ENCODE measurements at regions not wholly inside any gene's neighbourhood (a gene's known extent, or its start where the extent isn't known, plus 50 kb on each side); places are given as distances from the start of the nearest gene placed in this dataset.

- no peaks in the 10 kb centered on the region for H3K79me2 ChIP-seq (ENCODE audit: control insufficient read depth, insufficient read depth, low read length, poor library complexity)
Measured at GRCh38 chr5:84816746-84817547, 432.3 kb upstream of the EDIL3 start.

DNA sequence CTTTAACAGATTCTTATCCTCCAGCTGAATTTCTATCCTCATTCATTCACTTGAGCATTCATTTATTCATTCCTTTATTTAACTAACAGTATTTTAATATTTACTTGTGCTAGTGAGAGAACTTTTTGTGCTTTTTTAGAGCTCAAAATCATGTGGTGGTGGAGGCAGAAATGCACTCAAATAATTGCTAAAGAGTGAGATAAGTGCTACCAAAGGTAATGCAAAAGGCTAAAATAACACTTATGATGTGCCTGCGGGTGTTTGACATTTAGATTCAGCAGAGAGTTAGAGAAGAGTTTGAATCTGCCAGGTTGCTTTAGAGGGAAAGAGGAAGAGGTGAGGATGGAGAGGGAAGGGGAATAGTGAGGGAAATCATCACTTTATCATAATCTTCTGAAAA, 431.5 kb upstream of the EDIL3 start:
- Histone ChIP-seq H3K4me1 (ENCODE audit: control insufficient read depth in 1 of 2, insufficient read depth in 2 of 2, low read length in 2 of 2) (no peaks in the 10 kb centered on the region), H3K79me2 (ENCODE audit: control insufficient read depth, insufficient read depth, low read length, poor library complexity) (no peaks in the 10 kb centered on the region), H3K18ac (ENCODE audit: low read length) (no peak overlapping the region), H2AFZ (ENCODE audit: insufficient read depth, low read length, poor library complexity) (no peak overlapping the region), H4K8ac (ENCODE audit: low read depth, low read length) (no peak overlapping the region), H3K9me3 (ENCODE audit: insufficient read depth, low read depth, low read length) (no peaks in the 10 kb centered on the region), H2BK5ac (ENCODE audit: low read depth, low read length, poor library complexity) (no peak overlapping the region), H3K4ac (ENCODE audit: low read depth, low read length) (no peak overlapping the region), H3K36me3 (ENCODE audit: control insufficient read depth in 1 of 2, insufficient read depth in 2 of 2, low read length in 2 of 2) (no peaks in the 10 kb centered on the region), H3K23ac (ENCODE audit: low read length) (no peak overlapping the region), H4K12ac (ENCODE audit: low read depth, low read length) (no peak overlapping the region), H2AK5ac (ENCODE audit: low read length) (no peak overlapping the region), H3K9ac (ENCODE audit: low read length) (no peak overlapping the region), H2BK12ac (ENCODE audit: low read length) (no peak overlapping the region), H3K27me3 (ENCODE audit: insufficient read depth, low read length) (no peaks in the 10 kb centered on the region), H2BK120ac (ENCODE audit: insufficient read depth, low read length, poor library complexity) (no peak overlapping the region), H3K4me3 (ENCODE audit: low read depth, low read length) (no peak overlapping the region), H3K14ac (ENCODE audit: low read length) (no peak overlapping the region), H3K4me2 (ENCODE audit: low read length) (no peak overlapping the region), H4K91ac (ENCODE audit: low read depth, low read length) (no peak overlapping the region), H3K79me1 (ENCODE audit: low read length) (no peaks in the 10 kb centered on the region), H3K27ac (ENCODE audit: low read depth, low read length) (no peak overlapping the region)
- no CpG with 5 or more reads among the region's 1 CpG for WGBS (ENCODE audit: extremely low coverage, insufficient coverage, insufficient read length)
- no peak for DNase-seq

More at GRCh38 chr5:84816746-84817547, 432.3 kb upstream of the EDIL3 start:
- Histone ChIP-seq H2AK5ac (ENCODE audit: low read length) (no peak overlapping the region), H3K9me3 (ENCODE audit: insufficient read depth, low read depth, low read length) (no peaks in the 10 kb centered on the region), H2AFZ (ENCODE audit: insufficient read depth, low read length, poor library complexity) (no peak overlapping the region), H3K4me3 (ENCODE audit: low read depth, low read length) (no peak overlapping the region), H3K18ac (ENCODE audit: low read length) (no peak overlapping the region), H3K14ac (ENCODE audit: low read length) (no peak overlapping the region), H4K8ac (ENCODE audit: low read depth, low read length) (no peak overlapping the region), H3K4me1 (ENCODE audit: control insufficient read depth in 1 of 2, insufficient read depth in 2 of 2, low read length in 2 of 2) (no peaks in the 10 kb centered on the region), H3K9ac (ENCODE audit: low read length) (no peak overlapping the region), H2BK12ac (ENCODE audit: low read length) (no peak overlapping the region), H3K27me3 (ENCODE audit: insufficient read depth, low read length) (no peaks in the 10 kb centered on the region), H3K4me2 (ENCODE audit: low read length) (no peak overlapping the region), H4K12ac (ENCODE audit: low read depth, low read length) (no peak overlapping the region), H2BK5ac (ENCODE audit: low read depth, low read length, poor library complexity) (no peak overlapping the region), H3K4ac (ENCODE audit: low read depth, low read length) (no peak overlapping the region), H3K27ac (ENCODE audit: low read depth, low read length) (no peak overlapping the region), H2BK120ac (ENCODE audit: insufficient read depth, low read length, poor library complexity) (no peak overlapping the region), H3K36me3 (ENCODE audit: control insufficient read depth in 1 of 2, insufficient read depth in 2 of 2, low read length in 2 of 2) (no peaks in the 10 kb centered on the region), H3K23ac (ENCODE audit: low read length) (no peak overlapping the region), H3K79me1 (ENCODE audit: low read length) (no peaks in the 10 kb centered on the region), H4K91ac (ENCODE audit: low read depth, low read length) (no peak overlapping the region)
- no CpG with 5 or more reads among the region's 4 CpGs for WGBS (ENCODE audit: extremely low coverage, insufficient coverage, insufficient read length)
- no peak for DNase-seq

- Histone ChIP-seq H3K27me3 (ENCODE audit: insufficient read depth, low read length) (no peaks in the 10 kb centered on the region), H4K12ac (ENCODE audit: low read depth, low read length) (no peak overlapping the region), H4K91ac (ENCODE audit: low read depth, low read length) (no peak overlapping the region), H3K79me2 (ENCODE audit: control insufficient read depth, insufficient read depth, low read length, poor library complexity) (no peaks in the 10 kb centered on the region), H4K8ac (ENCODE audit: low read depth, low read length) (no peak overlapping the region), H3K79me1 (ENCODE audit: low read length) (no peaks in the 10 kb centered on the region), H3K9ac (ENCODE audit: low read length) (no peak overlapping the region), H3K23ac (ENCODE audit: low read length) (no peak overlapping the region), H3K9me3 (ENCODE audit: insufficient read depth, low read depth, low read length) (no peaks in the 10 kb centered on the region), H3K4me3 (ENCODE audit: low read depth, low read length) (no peak overlapping the region), H3K18ac (ENCODE audit: low read length) (no peak overlapping the region), H2BK12ac (ENCODE audit: low read length) (no peak overlapping the region), H3K36me3 (ENCODE audit: control insufficient read depth in 1 of 2, insufficient read depth in 2 of 2, low read length in 2 of 2) (no peaks in the 10 kb centered on the region), H3K4me2 (ENCODE audit: low read length) (no peak overlapping the region), H3K14ac (ENCODE audit: low read length) (no peak overlapping the region), H2AFZ (ENCODE audit: insufficient read depth, low read length, poor library complexity) (no peak overlapping the region), H3K4me1 (ENCODE audit: control insufficient read depth in 1 of 2, insufficient read depth in 2 of 2, low read length in 2 of 2) (no peaks in the 10 kb centered on the region), H3K27ac (ENCODE audit: low read depth, low read length) (no peak overlapping the region), H3K4ac (ENCODE audit: low read depth, low read length) (no peak overlapping the region), H2BK120ac (ENCODE audit: insufficient read depth, low read length, poor library complexity) (no peak overlapping the region), H2AK5ac (ENCODE audit: low read length) (no peak overlapping the region), H2BK5ac (ENCODE audit: low read depth, low read length, poor library complexity) (no peak overlapping the region)
- DNase-seq, result no peak
Measured at GRCh38 chr5:84805473-84805872, 420.8 kb upstream of the EDIL3 start.

GRCh38 chr5:84796399-84796798, 411.7 kb upstream of the EDIL3 start:
- Histone ChIP-seq H3K79me1 (ENCODE audit: low read length) (no peaks in the 10 kb centered on the region), H2BK120ac (ENCODE audit: insufficient read depth, low read length, poor library complexity) (no peak overlapping the region), H3K14ac (ENCODE audit: low read length) (no peak overlapping the region), H3K4me3 (ENCODE audit: low read depth, low read length) (no peak overlapping the region), H3K36me3 (ENCODE audit: control insufficient read depth in 1 of 2, insufficient read depth in 2 of 2, low read length in 2 of 2) (no peaks in the 10 kb centered on the region), H3K27me3 (ENCODE audit: insufficient read depth, low read length) (no peaks in the 10 kb centered on the region), H3K4ac (ENCODE audit: low read depth, low read length) (no peak overlapping the region), H2AFZ (ENCODE audit: insufficient read depth, low read length, poor library complexity) (no peak overlapping the region), H3K4me1 (ENCODE audit: control insufficient read depth in 1 of 2, insufficient read depth in 2 of 2, low read length in 2 of 2) (no peaks in the 10 kb centered on the region), H2BK5ac (ENCODE audit: low read depth, low read length, poor library complexity) (no peak overlapping the region), H3K27ac (ENCODE audit: low read depth, low read length) (no peak overlapping the region), H2AK5ac (ENCODE audit: low read length) (no peak overlapping the region), H3K79me2 (ENCODE audit: control insufficient read depth, insufficient read depth, low read length, poor library complexity) (no peaks in the 10 kb centered on the region), H2BK12ac (ENCODE audit: low read length) (no peak overlapping the region), H4K91ac (ENCODE audit: low read depth, low read length) (no peak overlapping the region), H3K4me2 (ENCODE audit: low read length) (no peak overlapping the region), H3K9ac (ENCODE audit: low read length) (no peak overlapping the region), H3K9me3 (ENCODE audit: insufficient read depth, low read depth, low read length) (no peaks in the 10 kb centered on the region), H3K23ac (ENCODE audit: low read length) (no peak overlapping the region), H4K8ac (ENCODE audit: low read depth, low read length) (no peak overlapping the region), H4K12ac (ENCODE audit: low read depth, low read length) (no peak overlapping the region), H3K18ac (ENCODE audit: low read length) (no peak overlapping the region)
- DNase-seq, result no peak
- no CpG with 5 or more reads among the region's 8 CpGs for WGBS (ENCODE audit: extremely low coverage, insufficient coverage, insufficient read length)

Measured in trophoblast cell (in vitro differentiated cells and primary cell).